ENCODE measurements at regions not wholly inside any gene's neighbourhood (a gene's known extent, or its start where the extent isn't known, plus 50 kb on each side); places are given as distances from the start of the nearest gene placed in this dataset.
A peak's percentile ranks its signal among the peaks of the same experiment; 100 is the strongest.
"Not testable (repeated sequence)": the region's sequence is repeated elsewhere in the genome, so short reads cannot be mapped to it uniquely, and the experiment has no call there.

DNA sequence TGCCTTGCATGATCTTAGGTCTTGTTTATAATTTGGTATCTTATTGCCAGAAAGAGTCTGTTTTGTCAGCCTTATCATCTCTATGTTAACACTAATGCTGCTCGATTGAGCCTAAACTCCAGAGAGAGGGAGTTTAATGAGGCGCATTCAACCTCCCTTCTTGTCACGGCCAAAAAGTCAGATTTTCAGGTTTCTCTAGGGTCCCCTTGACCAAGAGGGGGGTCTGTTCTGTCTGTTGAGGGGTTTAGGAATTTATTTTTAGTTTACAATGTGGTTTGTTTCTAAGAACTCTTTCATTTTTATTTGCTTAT lies 285.7 kb upstream of the VWC2 start:
- no peak for DNase-seq

GRCh38 chr7:49488573-49488972 lies 284.9 kb upstream of the VWC2 start:
- no peak for DNase-seq

- DNase-seq, result no peak
These were observed 276.0 kb upstream of the VWC2 start for GRCh38 chr7:49497471-49497870.

DNA sequence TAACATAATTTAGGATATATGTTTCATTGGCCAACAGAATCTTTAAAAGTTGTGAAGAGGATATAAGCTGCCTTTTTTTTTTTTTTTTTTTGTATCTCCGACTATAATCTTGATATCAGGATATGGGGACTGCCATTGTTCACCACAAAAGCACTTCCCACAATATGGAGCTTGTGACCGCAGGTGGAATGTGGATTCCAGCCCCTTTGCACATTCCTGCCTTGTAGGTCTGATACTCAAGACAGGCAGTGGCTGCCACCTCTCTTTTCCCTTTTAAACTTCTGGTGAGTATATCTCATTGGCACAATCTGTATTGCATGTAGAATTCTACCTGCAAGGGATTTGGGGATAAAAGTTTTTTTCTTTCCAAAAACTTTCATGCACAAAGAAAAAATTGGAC lies 272.7 kb upstream of the VWC2 start:
- no peak for DNase-seq

DNA sequence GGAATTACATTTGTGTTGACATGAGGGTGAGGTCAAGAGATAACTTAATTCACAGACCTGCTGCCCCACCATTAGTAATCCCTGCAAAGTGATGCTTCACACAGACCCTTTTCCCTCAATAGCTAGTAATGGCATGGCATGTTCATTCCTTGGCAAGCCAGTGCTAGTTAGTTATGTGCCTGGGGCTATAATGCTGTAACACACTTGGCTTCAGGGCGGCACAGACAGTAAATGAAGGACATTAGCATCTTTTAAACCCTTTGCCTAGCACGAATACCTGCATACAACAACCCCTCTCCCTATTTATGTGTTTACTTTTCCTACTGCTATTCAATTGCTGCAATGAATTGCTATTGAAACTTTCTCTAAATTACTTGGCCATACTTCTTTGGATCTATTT lies 266.2 kb upstream of the VWC2 start:
- not testable (repeated sequence) for DNase-seq

- peak; percentile 56 for DNase-seq
These were observed 259.5 kb upstream of the VWC2 start for GRCh38 chr7:49513911-49514310.

DNA sequence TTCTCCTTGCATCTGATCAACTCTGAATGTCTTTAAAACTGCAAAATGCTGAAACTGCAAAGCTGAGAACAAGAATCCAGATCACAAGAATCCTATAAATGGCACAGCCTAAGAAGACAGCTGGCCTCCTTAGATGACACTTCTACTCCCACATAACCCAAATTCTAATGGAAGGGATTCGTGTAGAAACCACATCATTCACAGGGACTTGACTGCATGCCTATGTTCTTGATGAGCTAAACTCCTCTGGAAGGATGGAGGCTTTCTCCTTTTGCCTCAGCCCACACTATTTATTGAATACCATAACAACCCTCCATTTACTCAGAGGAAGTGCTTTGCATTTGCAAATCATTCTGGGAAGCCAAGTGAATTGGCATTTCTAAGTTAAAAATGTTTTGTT lies 252.5 kb upstream of the VWC2 start:
- DNase-seq, result no peak

DNA sequence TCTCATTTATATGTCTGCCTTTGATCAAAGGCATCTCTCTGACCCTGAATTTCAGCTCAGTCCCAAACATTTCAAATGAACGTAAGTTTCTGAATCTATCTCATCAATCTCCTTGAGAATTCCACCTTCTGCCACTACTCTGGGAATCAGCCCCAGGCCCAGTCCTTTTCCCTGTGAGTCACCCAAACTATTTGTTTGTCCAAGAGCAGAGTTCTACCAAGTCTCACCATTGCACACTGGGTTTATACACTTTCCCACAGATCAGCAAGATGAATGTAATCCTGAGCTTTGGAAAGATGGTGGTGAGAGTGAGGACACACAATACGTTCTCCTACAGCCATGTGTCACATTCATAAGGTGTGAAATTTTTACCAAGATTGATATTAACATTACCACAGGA lies 251.3 kb upstream of the VWC2 start:
- no peak for DNase-seq

DNA sequence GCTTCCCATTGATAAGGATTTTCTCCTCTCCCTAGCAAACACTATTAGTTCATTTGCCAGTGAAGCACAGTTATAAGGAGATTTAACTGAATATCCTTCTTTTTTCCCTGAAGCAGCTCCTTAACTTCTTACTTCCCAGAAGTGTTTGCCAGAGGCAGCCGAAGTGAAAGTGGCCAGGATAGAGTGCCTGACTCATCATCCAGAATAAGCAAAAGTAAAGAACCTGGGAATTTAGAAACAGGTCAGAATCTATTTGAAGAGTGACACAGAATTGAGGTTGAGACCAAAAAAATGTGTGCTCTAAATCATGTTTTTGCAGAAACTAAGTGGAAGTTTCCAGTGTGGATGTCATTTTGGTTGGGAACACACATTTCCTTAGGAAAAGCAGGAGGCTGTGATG lies 249.6 kb upstream of the VWC2 start:
- no peak for DNase-seq

DNA sequence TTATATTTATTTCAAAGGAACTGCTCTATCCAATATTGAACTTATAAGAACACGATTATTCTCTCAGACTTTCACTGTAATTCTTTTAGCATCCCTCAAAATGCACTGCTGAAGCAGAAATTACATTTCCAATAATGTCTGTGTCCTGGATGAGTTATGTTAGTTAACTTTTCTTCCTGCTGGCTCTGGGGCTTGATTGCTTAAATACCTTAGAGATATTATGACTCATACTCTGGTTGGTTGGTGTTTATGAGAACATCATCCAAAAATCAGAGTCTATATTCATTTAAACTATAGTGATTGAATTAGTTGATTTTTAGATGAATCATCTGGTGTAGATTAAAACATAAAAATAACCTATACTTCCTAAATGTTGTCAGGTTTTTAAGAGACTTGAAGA lies 246.3 kb upstream of the VWC2 start:
- no peak for DNase-seq

DNA sequence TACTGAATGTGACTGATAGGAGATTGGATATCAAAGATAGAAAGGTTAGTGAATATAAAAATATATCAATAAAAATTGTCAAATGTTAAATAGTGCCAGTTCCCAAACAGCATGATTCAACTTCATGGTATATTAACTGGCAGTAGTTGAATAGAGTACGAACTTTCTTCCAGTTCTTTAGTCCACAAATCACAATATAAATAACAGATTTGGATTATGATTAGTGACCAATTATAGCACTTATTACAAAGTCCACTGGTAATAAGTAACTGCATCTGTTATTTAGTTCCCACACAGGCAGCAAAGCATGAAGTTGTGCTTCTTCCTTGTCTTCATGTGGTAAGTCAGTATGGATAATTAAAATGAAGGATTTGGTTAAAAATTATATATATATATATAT lies 243.0 kb upstream of the VWC2 start:
- DNase-seq, result no peak

DNA sequence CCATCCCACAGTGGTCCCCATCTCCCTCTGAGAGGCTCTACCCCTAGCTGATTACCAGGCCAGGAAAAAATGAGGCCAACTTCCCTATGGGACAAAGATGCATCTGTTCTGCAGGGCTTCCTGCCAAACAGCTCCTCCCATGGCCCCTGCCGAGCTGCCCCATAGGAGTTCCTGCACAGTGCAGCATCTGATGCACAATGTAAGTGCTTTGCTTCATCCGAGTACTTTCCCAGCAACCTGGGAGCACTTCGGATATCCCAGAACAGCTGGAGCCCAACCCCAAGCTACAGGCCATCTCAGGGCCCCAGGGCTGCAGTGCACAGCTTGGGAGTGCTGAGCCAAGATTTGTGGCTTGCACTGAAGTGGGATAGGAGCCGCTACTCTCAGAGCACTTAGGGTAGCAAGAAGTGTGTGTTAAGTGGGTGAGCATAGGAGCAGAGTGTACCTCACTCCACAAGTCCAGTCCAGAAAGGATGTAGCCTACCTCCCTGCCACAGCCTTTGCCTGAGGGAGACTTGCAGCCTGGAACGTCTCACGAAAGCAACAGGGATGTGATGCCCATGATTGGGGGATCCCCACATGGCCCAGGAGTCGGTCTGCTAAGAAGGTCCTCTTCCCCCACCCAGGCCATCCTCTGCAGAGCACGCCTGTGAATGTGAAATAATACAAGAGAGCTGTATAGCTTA lies 209.6 kb upstream of the VWC2 start:
- no peak for DNase-seq

- DNase-seq, result no peak
These were observed 209.1 kb upstream of the VWC2 start for GRCh38 chr7:49564379-49564714.

- no peak for DNase-seq
These were observed 195.9 kb upstream of the VWC2 start for GRCh38 chr7:49577576-49577975.

DNA sequence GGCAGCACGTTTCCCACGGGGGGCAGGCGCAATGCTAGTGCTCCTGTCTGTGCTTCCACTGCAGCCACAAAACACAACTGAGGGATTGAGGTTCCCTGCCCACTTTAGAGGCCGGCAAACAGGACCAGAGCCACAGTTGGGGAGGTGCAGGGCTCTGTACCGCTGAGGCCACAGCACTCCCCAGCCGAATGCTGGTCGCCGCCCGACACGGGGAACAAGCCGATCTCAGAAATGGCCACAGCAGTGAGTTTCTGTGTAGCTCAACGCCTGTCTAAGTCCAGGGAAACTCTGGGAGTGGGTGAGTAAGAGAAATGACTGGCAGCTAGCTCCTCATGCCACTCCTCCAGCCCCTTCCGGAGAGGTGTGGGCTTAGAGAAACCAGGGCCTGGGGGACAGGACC lies 194.0 kb upstream of the VWC2 start:
- no peak for DNase-seq

- no peak for DNase-seq
These were observed 193.4 kb upstream of the VWC2 start for GRCh38 chr7:49580000-49580399.

GRCh38 chr7:49580761-49581160 lies 192.7 kb upstream of the VWC2 start:
- no peak for DNase-seq

DNA sequence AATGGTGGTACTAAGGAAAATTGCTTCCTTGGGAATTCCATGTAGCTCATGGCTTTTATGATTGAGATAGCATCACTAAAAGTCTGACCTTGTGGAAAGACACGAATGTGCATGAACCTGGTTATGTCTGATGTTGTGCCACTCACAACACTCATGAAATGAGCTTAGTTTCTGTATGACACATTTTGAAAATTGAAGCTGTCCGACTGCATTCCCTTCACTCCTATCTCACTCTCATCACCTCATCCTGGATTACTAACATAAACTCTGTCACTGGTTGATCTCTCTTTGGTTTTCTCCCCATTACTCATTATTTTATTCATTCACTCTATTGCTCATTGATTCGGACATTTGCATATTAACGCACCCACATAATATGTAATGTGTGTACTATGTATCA lies 190.0 kb upstream of the VWC2 start:
- DNase-seq, result no peak

DNA sequence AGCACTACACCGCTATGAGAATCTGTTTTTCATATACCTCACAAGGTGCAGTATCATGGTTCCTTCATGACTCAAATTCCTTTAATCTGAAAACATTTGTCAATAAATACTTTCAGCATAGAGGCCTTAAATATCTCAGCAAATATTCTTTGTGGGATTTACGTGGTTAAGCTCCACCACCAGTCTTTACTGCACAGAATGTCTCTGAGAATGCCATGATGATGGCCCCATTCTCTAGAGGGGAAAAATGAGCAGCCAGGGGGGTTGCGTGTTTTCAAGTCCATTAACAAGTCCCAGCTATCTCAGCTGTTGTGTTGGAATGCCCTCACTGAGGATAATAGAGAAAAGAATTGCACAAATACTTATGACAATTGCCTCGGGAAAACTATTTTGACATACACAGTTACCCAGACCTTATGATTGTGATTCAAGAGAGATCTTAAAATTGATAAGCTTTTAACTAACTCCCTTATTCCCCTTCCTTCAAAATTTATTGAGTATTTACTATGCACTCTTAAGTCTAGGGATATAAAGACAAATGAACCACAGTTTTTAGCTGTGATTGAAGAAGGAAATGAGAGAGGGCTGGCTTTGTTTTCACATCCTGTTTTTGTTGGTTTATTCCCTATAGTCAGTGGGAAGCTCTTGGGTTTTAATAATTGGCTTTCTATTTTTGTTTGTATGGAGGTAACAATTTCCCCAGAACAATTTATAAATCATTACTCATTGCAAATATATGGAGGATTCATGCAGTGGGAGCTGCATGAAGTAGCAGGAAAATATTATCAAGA lies 176.5 kb upstream of the VWC2 start:
- DNase-seq, result no peak

DNA sequence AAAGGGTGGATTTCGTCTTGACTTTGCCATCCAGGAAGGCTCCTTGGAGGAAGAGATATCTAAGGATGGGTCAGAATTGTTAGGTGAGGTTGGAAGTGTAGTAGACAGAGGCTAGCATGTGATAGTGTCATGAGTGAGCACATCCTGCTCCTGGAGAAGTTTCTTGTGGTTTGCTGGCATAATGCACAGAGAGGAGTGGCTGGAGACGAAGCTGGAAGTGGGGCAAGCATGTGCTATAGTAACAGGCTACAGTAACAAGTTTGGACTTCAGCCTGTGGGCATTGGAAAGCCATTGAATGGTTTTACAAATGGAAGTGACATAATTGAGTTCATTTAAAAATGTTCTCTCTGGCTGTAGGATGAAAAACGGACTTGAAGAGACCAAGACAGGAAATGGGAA lies 175.6 kb upstream of the VWC2 start:
- DNase-seq, result no peak

- no peak for DNase-seq
These were observed 161.5 kb upstream of the VWC2 start for GRCh38 chr7:49611951-49612350.

DNA sequence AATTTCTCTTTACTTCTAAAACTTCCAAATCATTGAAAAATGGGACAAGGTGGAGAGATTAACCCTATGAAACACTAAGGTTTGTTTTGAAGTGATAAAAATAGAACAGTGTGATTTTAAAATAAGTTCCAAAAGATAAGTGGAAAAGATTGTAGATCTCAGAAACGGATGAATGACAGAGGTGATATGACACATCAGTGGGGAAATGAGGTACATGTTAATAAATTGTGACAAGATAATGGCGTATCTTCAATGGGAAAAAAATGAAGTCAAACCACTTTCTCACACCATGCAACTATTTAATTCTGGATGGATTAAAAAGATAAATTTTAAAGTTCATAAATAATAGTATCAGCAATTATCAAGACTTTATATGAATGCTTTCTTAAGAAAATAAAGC lies 159.7 kb upstream of the VWC2 start:
- DNase-seq, result no peak

DNA sequence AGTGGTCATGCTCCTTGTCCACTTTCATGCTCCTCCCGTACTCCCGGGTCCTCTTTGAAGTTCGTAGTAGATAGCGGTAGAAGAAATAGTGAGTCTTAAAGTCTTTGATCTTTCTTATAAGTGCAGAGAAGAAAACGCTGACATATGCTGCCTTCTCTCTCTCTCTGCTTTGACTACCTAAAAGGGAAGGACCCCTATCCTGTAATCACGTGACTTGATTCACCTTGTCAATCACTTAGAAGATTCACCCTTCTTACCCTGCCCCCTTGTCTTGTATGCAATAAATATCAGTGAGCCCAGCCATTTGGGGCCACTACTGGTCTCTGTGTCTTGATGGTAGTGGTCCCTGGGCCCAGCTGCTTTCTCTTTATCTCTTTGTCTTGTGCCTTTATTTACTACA lies 158.5 kb upstream of the VWC2 start:
- not testable (repeated sequence) for DNase-seq

DNA sequence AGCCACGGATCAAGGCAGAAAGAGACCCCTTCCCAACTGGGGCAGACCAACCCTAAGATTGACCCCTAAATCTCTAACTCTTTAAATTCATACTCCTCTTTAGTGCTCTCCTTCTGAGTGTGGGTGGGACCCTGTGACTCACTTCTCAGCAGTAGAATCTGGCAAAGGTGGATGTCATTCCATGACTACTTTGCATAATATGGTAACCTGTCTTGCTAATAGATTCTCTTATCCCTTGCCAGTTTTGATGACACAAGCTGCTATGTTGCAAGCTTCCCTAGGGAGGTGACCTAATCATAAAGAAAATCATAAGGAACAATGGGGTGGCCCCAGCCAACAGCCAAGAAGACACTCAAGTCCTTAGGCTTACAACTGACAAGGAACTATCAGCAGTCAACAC lies 155.4 kb upstream of the VWC2 start:
- no peak for DNase-seq

GRCh38 chr7:49623943-49624342 lies 149.5 kb upstream of the VWC2 start:
- no peak for DNase-seq
